ENCODE measurements at regions not wholly inside any gene's neighbourhood (a gene's known extent, or its start where the extent isn't known, plus 50 kb on each side); places are given as distances from the start of the nearest gene placed in this dataset.

GRCh38 chr2:64862623-64863022 lies 126.6 kb upstream of the SLC1A4 start:
- H3K27ac ChIP-seq (ENCODE audit: low read length) = no peak overlapping the region
- H3K9ac ChIP-seq (ENCODE audit: low read length) = no peak overlapping the region
- peaks cover 24% of the 10 kb centered on the region for H3K4me1 ChIP-seq (ENCODE audit: control insufficient read depth, low read depth, low read length)
- H3K9me3 ChIP-seq (ENCODE audit: control insufficient read depth, low read depth, low read length) = no peaks in the 10 kb centered on the region
- no peaks in the 10 kb centered on the region for H3K36me3 ChIP-seq (ENCODE audit: control insufficient read depth, low read depth, low read length)
- no peak overlapping the region for H3K4me3 ChIP-seq (ENCODE audit: low read length)
- peaks cover 71% of the 10 kb centered on the region for H3K27me3 ChIP-seq (ENCODE audit: control insufficient read depth, insufficient read depth, low read length)

GRCh38 chr2:64863097-64863820 lies 125.9 kb upstream of the SLC1A4 start:
- no peak overlapping the region for H3K4me3 ChIP-seq (ENCODE audit: low read length)
- no peaks in the 10 kb centered on the region for H3K9me3 ChIP-seq (ENCODE audit: control insufficient read depth, low read depth, low read length)
- H3K9ac ChIP-seq (ENCODE audit: low read length) = no peak overlapping the region
- H3K4me1 ChIP-seq (ENCODE audit: control insufficient read depth, low read depth, low read length) = peaks cover 19% of the 10 kb centered on the region
- H3K36me3 ChIP-seq (ENCODE audit: control insufficient read depth, low read depth, low read length) = no peaks in the 10 kb centered on the region
- H3K27me3 ChIP-seq (ENCODE audit: control insufficient read depth, insufficient read depth, low read length) = peaks cover 64% of the 10 kb centered on the region
- no peak overlapping the region for H3K27ac ChIP-seq (ENCODE audit: low read length)

GRCh38 chr2:64865073-64865830 lies 123.9 kb upstream of the SLC1A4 start:
- peaks cover 9% of the 10 kb centered on the region for H3K4me1 ChIP-seq (ENCODE audit: control insufficient read depth, low read depth, low read length)
- no peak overlapping the region for H3K27ac ChIP-seq (ENCODE audit: low read length)
- no peaks in the 10 kb centered on the region for H3K36me3 ChIP-seq (ENCODE audit: control insufficient read depth, low read depth, low read length)
- H3K9me3 ChIP-seq (ENCODE audit: control insufficient read depth, low read depth, low read length) = no peaks in the 10 kb centered on the region
- peak overlapping the region; percentile 74 for H3K4me3 ChIP-seq (ENCODE audit: low read length)
- peaks cover 51% of the 10 kb centered on the region for H3K27me3 ChIP-seq (ENCODE audit: control insufficient read depth, insufficient read depth, low read length)
- peak overlapping the region; percentile 34 for H3K9ac ChIP-seq (ENCODE audit: low read length)

GRCh38 chr2:64865831-64866345 lies 123.3 kb upstream of the SLC1A4 start:
- Histone ChIP-seq H3K9me3 (ENCODE audit: control insufficient read depth, low read depth, low read length) (no peaks in the 10 kb centered on the region), H3K4me1 (ENCODE audit: control insufficient read depth, low read depth, low read length) (peaks cover 9% of the 10 kb centered on the region), H3K27ac (ENCODE audit: low read length) (no peak overlapping the region), H3K27me3 (ENCODE audit: control insufficient read depth, insufficient read depth, low read length) (peaks cover 46% of the 10 kb centered on the region), H3K9ac (ENCODE audit: low read length) (no peak overlapping the region), H3K36me3 (ENCODE audit: control insufficient read depth, low read depth, low read length) (no peaks in the 10 kb centered on the region), H3K4me3 (ENCODE audit: low read length) (no peak overlapping the region)

DNA sequence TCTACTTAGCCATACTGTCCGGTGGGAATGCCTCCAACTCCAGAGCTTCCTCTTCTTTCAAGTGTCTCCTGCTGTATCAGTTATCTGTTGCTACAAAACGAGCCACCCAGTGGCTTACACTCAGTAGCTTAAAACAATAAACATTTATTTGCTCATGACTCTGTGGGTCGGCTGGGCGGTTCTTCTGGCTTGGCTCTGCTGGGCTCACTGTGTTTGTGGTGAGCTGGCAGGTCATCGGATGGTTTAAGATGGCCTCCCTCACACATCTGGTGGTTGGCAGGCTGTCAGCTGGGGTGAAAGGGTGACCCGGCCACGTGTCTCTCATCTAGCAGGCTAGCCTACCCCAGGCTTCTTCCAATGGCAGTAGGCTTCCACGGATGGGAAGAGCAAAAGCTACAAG lies 122.4 kb upstream of the SLC1A4 start:
- Histone ChIP-seq H3K9me3 (ENCODE audit: control insufficient read depth, low read depth, low read length) (no peaks in the 10 kb centered on the region), H3K4me1 (ENCODE audit: control insufficient read depth, low read depth, low read length) (peaks cover 9% of the 10 kb centered on the region), H3K36me3 (ENCODE audit: control insufficient read depth, low read depth, low read length) (no peaks in the 10 kb centered on the region), H3K4me3 (ENCODE audit: low read length) (no peak overlapping the region), H3K27ac (ENCODE audit: low read length) (no peak overlapping the region), H3K27me3 (ENCODE audit: control insufficient read depth, insufficient read depth, low read length) (peaks cover 38% of the 10 kb centered on the region), H3K9ac (ENCODE audit: low read length) (no peak overlapping the region)

- Histone ChIP-seq H3K36me3 (ENCODE audit: control insufficient read depth, low read depth, low read length) (no peaks in the 10 kb centered on the region), H3K27me3 (ENCODE audit: control insufficient read depth, insufficient read depth, low read length) (peaks cover 32% of the 10 kb centered on the region), H3K9ac (ENCODE audit: low read length) (no peak overlapping the region), H3K27ac (ENCODE audit: low read length) (no peak overlapping the region), H3K9me3 (ENCODE audit: control insufficient read depth, low read depth, low read length) (no peaks in the 10 kb centered on the region), H3K4me1 (ENCODE audit: control insufficient read depth, low read depth, low read length) (peaks cover 9% of the 10 kb centered on the region), H3K4me3 (ENCODE audit: low read length) (no peak overlapping the region)
These were observed 121.8 kb upstream of the SLC1A4 start for GRCh38 chr2:64867253-64867996.

DNA sequence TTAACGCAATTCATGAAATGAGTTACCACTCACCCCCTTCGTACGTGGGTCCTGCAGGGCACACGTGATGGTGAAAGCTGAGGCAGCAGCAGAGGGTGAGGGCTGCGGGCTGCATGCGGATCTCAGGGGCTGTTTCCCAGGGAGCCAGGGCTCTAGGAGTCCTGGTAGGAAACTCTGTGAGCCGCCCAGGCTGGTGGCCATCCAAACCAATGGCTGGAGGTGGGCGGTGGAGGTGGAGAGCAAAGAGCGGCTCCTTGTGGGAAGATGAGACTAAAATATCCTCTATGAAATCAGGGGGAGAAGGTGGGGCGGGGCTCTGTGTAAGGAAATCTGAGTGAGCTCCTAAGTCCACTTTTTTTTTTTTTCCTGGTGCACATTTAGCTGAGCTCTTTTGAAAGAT lies 120.1 kb upstream of the SLC1A4 start:
- H3K36me3 ChIP-seq (ENCODE audit: control insufficient read depth, low read depth, low read length) = no peaks in the 10 kb centered on the region
- no peak overlapping the region for H3K4me3 ChIP-seq (ENCODE audit: low read length)
- H3K9ac ChIP-seq (ENCODE audit: low read length) = no peak overlapping the region
- H3K4me1 ChIP-seq (ENCODE audit: control insufficient read depth, low read depth, low read length) = peaks cover 7% of the 10 kb centered on the region
- H3K27me3 ChIP-seq (ENCODE audit: control insufficient read depth, insufficient read depth, low read length) = peaks cover 15% of the 10 kb centered on the region
- H3K9me3 ChIP-seq (ENCODE audit: control insufficient read depth, low read depth, low read length) = no peaks in the 10 kb centered on the region
- H3K27ac ChIP-seq (ENCODE audit: low read length) = no peak overlapping the region

DNA sequence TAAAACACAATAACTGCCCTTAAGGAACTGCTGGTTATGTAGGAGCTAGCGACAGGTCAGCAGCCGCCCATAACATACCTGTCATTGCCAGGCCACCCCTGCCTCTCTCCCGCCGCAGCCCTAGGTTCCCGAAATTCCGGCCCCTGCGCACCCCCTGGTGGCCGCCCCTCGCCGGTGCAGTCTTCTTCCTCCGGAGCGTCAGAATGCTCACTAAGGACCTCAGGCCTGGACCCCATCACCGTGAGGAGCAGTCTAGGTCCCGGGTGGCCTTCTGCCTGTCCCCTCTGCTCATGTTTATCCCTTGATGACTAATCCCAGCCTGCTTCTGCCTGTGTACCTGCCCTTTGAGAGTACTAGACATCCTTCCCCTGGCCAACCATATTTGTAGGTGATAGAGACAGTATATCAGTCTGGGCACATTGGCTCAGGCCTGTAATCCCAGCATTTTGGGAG lies 115.7 kb upstream of the SLC1A4 start:
- Histone ChIP-seq H3K27ac (ENCODE audit: low read length) (no peak overlapping the region), H3K4me3 (ENCODE audit: low read length) (no peak overlapping the region), H3K4me1 (ENCODE audit: control insufficient read depth, low read depth, low read length) (peaks cover 10% of the 10 kb centered on the region), H3K36me3 (ENCODE audit: control insufficient read depth, low read depth, low read length) (no peaks in the 10 kb centered on the region), H3K27me3 (ENCODE audit: control insufficient read depth, insufficient read depth, low read length) (no peaks in the 10 kb centered on the region), H3K9me3 (ENCODE audit: control insufficient read depth, low read depth, low read length) (no peaks in the 10 kb centered on the region), H3K9ac (ENCODE audit: low read length) (no peak overlapping the region)

DNA sequence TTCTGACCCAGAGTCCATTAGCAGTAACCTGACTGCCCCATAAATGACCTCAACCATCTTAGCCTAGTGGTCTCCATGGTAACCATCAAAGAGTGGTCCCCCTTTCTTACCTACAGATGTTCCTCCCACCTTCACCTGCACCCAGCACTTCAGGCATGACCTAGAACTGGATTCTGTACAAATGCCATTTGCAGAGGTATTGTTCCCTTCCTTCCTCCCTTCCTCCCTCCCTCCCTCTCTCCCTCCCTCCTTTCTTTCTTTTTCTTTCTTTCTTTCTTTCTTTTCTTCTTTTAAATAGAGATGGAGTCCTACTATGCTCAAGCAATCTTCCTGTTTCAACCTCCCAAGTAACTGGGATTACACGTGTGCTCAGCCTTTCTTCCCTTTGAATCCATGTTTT lies 114.6 kb upstream of the SLC1A4 start:
- H3K4me3 ChIP-seq (ENCODE audit: low read length) = no peak overlapping the region
- H3K27me3 ChIP-seq (ENCODE audit: control insufficient read depth, insufficient read depth, low read length) = no peaks in the 10 kb centered on the region
- H3K9me3 ChIP-seq (ENCODE audit: control insufficient read depth, low read depth, low read length) = no peaks in the 10 kb centered on the region
- H3K4me1 ChIP-seq (ENCODE audit: control insufficient read depth, low read depth, low read length) = peaks cover 10% of the 10 kb centered on the region
- H3K36me3 ChIP-seq (ENCODE audit: control insufficient read depth, low read depth, low read length) = no peaks in the 10 kb centered on the region
- no peak overlapping the region for H3K27ac ChIP-seq (ENCODE audit: low read length)
- H3K9ac ChIP-seq (ENCODE audit: low read length) = no peak overlapping the region

DNA sequence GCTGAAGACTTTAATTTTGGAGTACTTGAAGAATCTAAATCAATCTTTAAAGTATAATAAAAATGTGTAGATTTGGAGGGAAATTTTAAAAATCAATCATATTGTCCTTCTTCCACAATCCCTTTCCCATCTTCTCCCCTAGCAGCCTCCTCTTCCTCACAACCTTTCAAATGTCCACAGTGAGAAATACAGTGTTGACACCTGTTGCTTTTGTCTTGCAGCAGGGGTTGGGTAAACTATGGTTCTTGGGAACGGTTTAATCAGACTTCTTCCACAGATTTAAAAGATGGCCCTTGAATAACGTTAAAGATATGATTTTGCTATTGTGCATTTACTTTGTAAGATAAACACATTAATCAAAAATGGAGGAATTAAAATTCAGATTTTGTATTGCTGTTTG lies 113.8 kb upstream of the SLC1A4 start:
- H3K9ac ChIP-seq (ENCODE audit: low read length) = no peak overlapping the region
- H3K27ac ChIP-seq (ENCODE audit: low read length) = no peak overlapping the region
- no peaks in the 10 kb centered on the region for H3K9me3 ChIP-seq (ENCODE audit: control insufficient read depth, low read depth, low read length)
- H3K4me3 ChIP-seq (ENCODE audit: low read length) = no peak overlapping the region
- H3K36me3 ChIP-seq (ENCODE audit: control insufficient read depth, low read depth, low read length) = no peaks in the 10 kb centered on the region
- H3K4me1 ChIP-seq (ENCODE audit: control insufficient read depth, low read depth, low read length) = peaks cover 15% of the 10 kb centered on the region
- no peaks in the 10 kb centered on the region for H3K27me3 ChIP-seq (ENCODE audit: control insufficient read depth, insufficient read depth, low read length)

DNA sequence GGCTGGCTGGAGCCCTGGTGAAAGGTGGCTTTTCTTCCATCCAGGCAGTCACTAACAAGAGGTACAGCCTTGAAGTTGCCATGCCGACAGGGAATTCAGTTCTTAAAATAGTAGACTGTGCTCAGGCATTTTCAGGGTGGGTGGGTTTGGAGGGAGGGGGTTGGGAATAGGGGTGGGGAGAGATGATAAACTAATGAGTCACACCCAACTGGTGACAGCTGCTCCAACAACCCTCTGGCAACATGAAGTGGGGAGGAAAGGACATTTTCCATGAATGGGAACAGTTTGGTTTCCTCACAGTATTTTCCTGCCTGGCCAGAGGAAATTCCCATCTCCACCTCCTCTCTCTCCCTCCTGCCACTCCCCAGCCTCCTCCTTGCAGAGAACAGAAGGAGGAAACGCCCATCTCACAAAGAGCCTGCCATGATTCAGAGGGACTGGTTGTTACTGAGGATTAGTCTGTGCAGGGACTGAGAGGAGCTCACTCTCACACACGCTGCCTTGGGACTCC lies 113.0 kb upstream of the SLC1A4 start:
- H3K9me3 ChIP-seq (ENCODE audit: control insufficient read depth, low read depth, low read length) = no peaks in the 10 kb centered on the region
- H3K27ac ChIP-seq (ENCODE audit: low read length) = no peak overlapping the region
- H3K4me3 ChIP-seq (ENCODE audit: low read length) = no peak overlapping the region
- no peaks in the 10 kb centered on the region for H3K36me3 ChIP-seq (ENCODE audit: control insufficient read depth, low read depth, low read length)
- H3K27me3 ChIP-seq (ENCODE audit: control insufficient read depth, insufficient read depth, low read length) = no peaks in the 10 kb centered on the region
- peaks cover 23% of the 10 kb centered on the region for H3K4me1 ChIP-seq (ENCODE audit: control insufficient read depth, low read depth, low read length)
- no peak overlapping the region for H3K9ac ChIP-seq (ENCODE audit: low read length)
